ENCODE measurements at regions not wholly inside any gene's neighbourhood (a gene's known extent, or its start where the extent isn't known, plus 50 kb on each side); places are given as distances from the start of the nearest gene placed in this dataset.

GRCh38 chr1:60920561-60920960, 161.8 kb upstream of the NFIA start:
- H3K27me3 ChIP-seq (ENCODE audit: control insufficient read depth, insufficient read depth, low read length) = no peaks in the 10 kb centered on the region
- CTCF ChIA-PET = no interaction called here
- DNase-seq (ENCODE audit: low read depth) = no peak
- POLR2A ChIA-PET = no interaction called here
- no peak overlapping the region for H3K4me3 ChIP-seq (ENCODE audit: low read depth, low read length)
- no peak for TF ChIP-seq CTCF (IDR thresholded peaks at IDR 0.05; ENCODE audit: insufficient read depth, low read depth, low read length)
- H3K36me3 ChIP-seq (ENCODE audit: control insufficient read depth, insufficient read depth, low read length) = no peaks in the 10 kb centered on the region

GRCh38 chr1:60918867-60919266, 163.5 kb upstream of the NFIA start:
- CTCF ChIA-PET = interaction anchor here (1.0 kb wide), 1 partner anchor 18 kb away, joined by 4 read pairs; no protein-coding TSS in a partner anchor
- no peak overlapping the region for H3K4me3 ChIP-seq (ENCODE audit: low read depth, low read length)
- POLR2A ChIA-PET = no interaction called here
- TF ChIP-seq CTCF (IDR thresholded peaks at IDR 0.05; ENCODE audit: insufficient read depth, low read depth, low read length) = no peak
- H3K36me3 ChIP-seq (ENCODE audit: control insufficient read depth, insufficient read depth, low read length) = no peaks in the 10 kb centered on the region
- DNase-seq (ENCODE audit: low read depth) = no peak
- no peaks in the 10 kb centered on the region for H3K27me3 ChIP-seq (ENCODE audit: control insufficient read depth, insufficient read depth, low read length)

GRCh38 chr1:60916906-60917305, 165.5 kb upstream of the NFIA start:
- no peak overlapping the region for H3K4me3 ChIP-seq (ENCODE audit: low read depth, low read length)
- CTCF ChIA-PET = no interaction called here
- POLR2A ChIA-PET = no interaction called here

GRCh38 chr1:60916199-60916598, 166.2 kb upstream of the NFIA start:
- CTCF ChIA-PET = no interaction called here
- TF ChIP-seq CTCF (IDR thresholded peaks at IDR 0.05; ENCODE audit: insufficient read depth, low read depth, low read length) = no peak

More at GRCh38 chr1:60916906-60917305, 165.5 kb upstream of the NFIA start:
- no peaks in the 10 kb centered on the region for H3K36me3 ChIP-seq (ENCODE audit: control insufficient read depth, insufficient read depth, low read length)
- no peaks in the 10 kb centered on the region for H3K27me3 ChIP-seq (ENCODE audit: control insufficient read depth, insufficient read depth, low read length)
- TF ChIP-seq CTCF (IDR thresholded peaks at IDR 0.05; ENCODE audit: insufficient read depth, low read depth, low read length) = no peak
- no peak for DNase-seq (ENCODE audit: low read depth)

GRCh38 chr1:60915441-60915840, 166.9 kb upstream of the NFIA start:
- DNase-seq (ENCODE audit: low read depth) = no peak
- ChIA-PET POLR2A (no interaction called here), CTCF (no interaction called here)
- Histone ChIP-seq H3K4me3 (ENCODE audit: low read depth, low read length) (no peak overlapping the region), H3K27me3 (ENCODE audit: control insufficient read depth, insufficient read depth, low read length) (no peaks in the 10 kb centered on the region), H3K36me3 (ENCODE audit: control insufficient read depth, insufficient read depth, low read length) (no peaks in the 10 kb centered on the region)
- TF ChIP-seq CTCF (IDR thresholded peaks at IDR 0.05; ENCODE audit: insufficient read depth, low read depth, low read length) = no peak

More at GRCh38 chr1:60916199-60916598, 166.2 kb upstream of the NFIA start:
- no peaks in the 10 kb centered on the region for H3K27me3 ChIP-seq (ENCODE audit: control insufficient read depth, insufficient read depth, low read length)
- POLR2A ChIA-PET = no interaction called here
- H3K36me3 ChIP-seq (ENCODE audit: control insufficient read depth, insufficient read depth, low read length) = no peaks in the 10 kb centered on the region
- no peak for DNase-seq (ENCODE audit: low read depth)
- no peak overlapping the region for H3K4me3 ChIP-seq (ENCODE audit: low read depth, low read length)
